Sigmoid colon (tissue), 6 donors: ENCODE measurements at regions not wholly inside any gene's neighbourhood (a gene's known extent, or its start where the extent isn't known, plus 50 kb on each side); places are given as distances from the start of the nearest gene placed in this dataset.

Experiments used
- DNase-seq: peaks from one replicate; pipeline ENCODE4 v3.0.0-alpha.2; 2019
- H3K27ac ChIP-seq, 4 donors: fragments of 200-600 bp; sonication (generic); one replicate each; pipeline ENCODE4 v1.5.1; 2016 to 2019; ENCODE audit warnings: mild to moderate bottlenecking in 1 of 4
- H3K27me3 ChIP-seq, 3 donors: fragments of 200-600 bp; sonication (generic); one replicate each; pipeline ENCODE4 v1.5.1; 2019; ENCODE audit warnings: mild to moderate bottlenecking in 1 of 3
- H3K36me3 ChIP-seq, 4 donors: fragments of 200-600 bp; sonication (generic); one replicate each; pipeline ENCODE4 v1.5.1; 2016 to 2019
- H3K4me1 ChIP-seq, 4 donors: fragments of 200-600 bp; sonication (generic); one replicate each; pipeline ENCODE4 v1.5.1; 2017 to 2019
- H3K4me3 ChIP-seq, 4 donors: fragments of 200-600 bp; sonication (generic); one replicate each; pipeline ENCODE4 v1.5.1; 2017 to 2019; ENCODE audit warnings: mild to moderate bottlenecking in 2 of 4, moderate library complexity in 1 of 4
- H3K9me3 ChIP-seq, 4 donors: fragments of 200-600 bp in 3 of 4; sonication (generic) in 3 of 4; one replicate each; pipeline versions ENCODE4 v1.5.1 to v1.6.1; 2013 to 2019
- CTCF ChIP-seq, 4 experiments: fragments of 450-650 bp in 3 of 4; fragments of 200-600 bp in 1 of 4; IDR thresholded peaks; one replicate each; pipeline ENCODE4 v1.5.1; 2016 to 2019; ENCODE audit warnings: antibody characterized with exemption in 4 of 4, mild to moderate bottlenecking in 3 of 4, moderate library complexity in 2 of 4
- EP300 ChIP-seq, 4 donors: sonication (generic); formaldehyde crosslinking; IDR thresholded peaks; one replicate each; pipeline ENCODE4 v1.6.1; 2017; ENCODE audit warnings: antibody characterized with exemption in 4 of 4
- POLR2A ChIP-seq, 2 donors: fragments of 450-650 bp; IDR thresholded peaks; one replicate each; pipeline ENCODE4 v1.6.1; 2016; ENCODE audit warnings: antibody characterized with exemption in 2 of 2, mild to moderate bottlenecking in 2 of 2, moderate library complexity in 2 of 2
- POLR2AphosphoS5 ChIP-seq, 4 donors: sonication (generic); formaldehyde crosslinking; IDR thresholded peaks; one replicate each; pipeline ENCODE4 v1.6.1; 2017; ENCODE audit warnings: antibody characterized with exemption in 4 of 4
- WGBS, 2 donors: extraction: QIAGEN DNeasy Blood & Tissue Kit; methylation state at CpG; one replicate each; pipeline ENCODE4 v1.1.7; 2013; 5-methylcytosine and 5-hydroxymethylcytosine counted together
- intact Hi-C: fragments of 100-400 bp; cut with DNase I; formaldehyde crosslinking; loops from one replicate; pipeline ENCODE4 v1.15.1; 2023
- donor health status: healthy with polysubstance abuse.
- donor health status: healthy.

GRCh38 chr4:179467878-179468277 is 2025.6 kb upstream of the AGA start:
- Histone ChIP-seq H3K4me3 (no peak overlapping the region), H3K4me1 (no peaks in the 10 kb centered on the region), H3K27me3 (no peaks in the 10 kb centered on the region), H3K9me3 (no peaks in the 10 kb centered on the region), H3K36me3 (no peaks in the 10 kb centered on the region), H3K27ac (no peak overlapping the region)
- intact Hi-C loops = no loop called here
- 66 to 69% methylated on average over 1 of the region's 1 CpG for WGBS, 2 donors
- no peak for DNase-seq
- TF ChIP-seq CTCF (IDR thresholded peaks at IDR 0.05) (no peak), EP300 (IDR thresholded peaks at IDR 0.05) (no peak), POLR2AphosphoS5 (IDR thresholded peaks at IDR 0.05) (no peak)

- no peak overlapping the region for H3K4me3 ChIP-seq
- intact Hi-C loops = no loop called here
- no peaks in the 10 kb centered on the region for H3K36me3 ChIP-seq
- H3K4me1 ChIP-seq = no peaks in the 10 kb centered on the region
- no peak for DNase-seq
- TF ChIP-seq CTCF (IDR thresholded peaks at IDR 0.05) (no peak), POLR2AphosphoS5 (IDR thresholded peaks at IDR 0.05) (no peak), EP300 (IDR thresholded peaks at IDR 0.05) (no peak), POLR2A (IDR thresholded peaks at IDR 0.05) (no peak)
- no peak overlapping the region for H3K27ac ChIP-seq
- peaks cover 0 to 4% (median 0%) of the 10 kb centered on the region in 4 donors for H3K9me3 ChIP-seq
- no peaks in the 10 kb centered on the region for H3K27me3 ChIP-seq
Measured at GRCh38 chr4:179472164-179472563, 2029.9 kb upstream of the AGA start.

- Histone ChIP-seq H3K4me3 (no peak overlapping the region), H3K9me3 (peaks cover 0 to 8% (median 0%) of the 10 kb centered on the region in 4 donors), H3K4me1 (no peaks in the 10 kb centered on the region), H3K27me3 (no peaks in the 10 kb centered on the region), H3K36me3 (no peaks in the 10 kb centered on the region), H3K27ac (no peak overlapping the region)
- no peak for DNase-seq
- TF ChIP-seq EP300 (IDR thresholded peaks at IDR 0.05) = no peak
- TF ChIP-seq POLR2A (IDR thresholded peaks at IDR 0.05) = no peak
- TF ChIP-seq POLR2AphosphoS5 (IDR thresholded peaks at IDR 0.05) = no peak
- no peak for TF ChIP-seq CTCF (IDR thresholded peaks at IDR 0.05)
- intact Hi-C loops = no loop called here
Measured at GRCh38 chr4:179478608-179479007, 2036.4 kb upstream of the AGA start.

- Histone ChIP-seq H3K36me3 (no peaks in the 10 kb centered on the region), H3K4me1 (no peaks in the 10 kb centered on the region), H3K9me3 (peaks cover 0 to 5% (median 0%) of the 10 kb centered on the region in 4 donors), H3K27ac (no peak overlapping the region), H3K4me3 (no peak overlapping the region), H3K27me3 (no peaks in the 10 kb centered on the region)
- TF ChIP-seq POLR2AphosphoS5 (IDR thresholded peaks at IDR 0.05) = no peak
- TF ChIP-seq POLR2A (IDR thresholded peaks at IDR 0.05) = no peak
- no peak for TF ChIP-seq EP300 (IDR thresholded peaks at IDR 0.05)
- TF ChIP-seq CTCF (IDR thresholded peaks at IDR 0.05) = no peak
- WGBS, 2 donors = 56 to 75% methylated on average over 3 of the region's 3 CpGs
- DNase-seq = no peak
- intact Hi-C loops = no loop called here
Measured at GRCh38 chr4:179485781-179486180, 2043.5 kb upstream of the AGA start.

GRCh38 chr4:179486570-179487335 is 2044.5 kb upstream of the AGA start:
- Histone ChIP-seq H3K4me1 (no peaks in the 10 kb centered on the region), H3K4me3 (no peak overlapping the region), H3K9me3 (peaks cover 0 to 5% (median 0%) of the 10 kb centered on the region in 4 donors), H3K36me3 (no peaks in the 10 kb centered on the region), H3K27me3 (no peaks in the 10 kb centered on the region), H3K27ac (no peak overlapping the region)
- WGBS, 2 donors = 64 to 80% methylated on average over 6 of the region's 6 CpGs
- intact Hi-C loops = no loop called here
- TF ChIP-seq EP300 (IDR thresholded peaks at IDR 0.05) (no peak), CTCF (IDR thresholded peaks at IDR 0.05) (no peak), POLR2AphosphoS5 (IDR thresholded peaks at IDR 0.05) (no peak), POLR2A (IDR thresholded peaks at IDR 0.05) (no peak)
- DNase-seq = no peak
